GM21423 (cell line): ENCODE measurements at regions not wholly inside any gene's neighbourhood (a gene's known extent, or its start where the extent isn't known, plus 50 kb on each side); places are given as distances from the start of the nearest gene placed in this dataset.
"Not testable (repeated sequence)": the region's sequence is repeated elsewhere in the genome, so short reads cannot be mapped to it uniquely, and the experiment has no call there.

Experiments
- ATAC-seq: cut with Tn5 transposase; IDR thresholded peaks from one replicate; pipeline ENCODE4 v1.9.1; 2021; ENCODE audit warnings: mild to moderate bottlenecking, moderate library complexity; ENCODE audit not compliant: unreplicated experiment

GRCh38 chr4:158053086-158053485 lies 119.7 kb downstream of the GASK1B start:
- ATAC-seq: no peak

- no peak for ATAC-seq
Measured at GRCh38 chr4:158051401-158052235, 121.2 kb downstream of the GASK1B start.

GRCh38 chr4:158050942-158051341 lies 121.9 kb downstream of the GASK1B start:
- no peak for ATAC-seq

GRCh38 chr4:158046345-158046744 lies 126.5 kb downstream of the GASK1B start:
- no peak for ATAC-seq

- no peak for ATAC-seq
Measured at GRCh38 chr4:158043971-158044618, 128.7 kb downstream of the GASK1B start.

GRCh38 chr4:158042591-158043030 lies 130.2 kb downstream of the GASK1B start:
- ATAC-seq: no peak

- no peak for ATAC-seq
Measured at GRCh38 chr4:158038718-158039117, 134.1 kb downstream of the GASK1B start.

GRCh38 chr4:158036998-158037397 lies 135.8 kb downstream of the GASK1B start:
- ATAC-seq: no peak

GRCh38 chr4:158035662-158036195 lies 137.1 kb downstream of the GASK1B start:
- no peak for ATAC-seq

GRCh38 chr4:158033416-158034120 lies 139.3 kb downstream of the GASK1B start:
- ATAC-seq: no peak

GRCh38 chr4:158032733-158033415 lies 140.0 kb downstream of the GASK1B start:
- no peak for ATAC-seq

- ATAC-seq: not testable (repeated sequence)
Measured at GRCh38 chr4:158028381-158028780, 144.4 kb downstream of the GASK1B start.

GRCh38 chr4:158025131-158025530 lies 147.7 kb downstream of the GASK1B start:
- no peak for ATAC-seq

GRCh38 chr4:158020734-158021346 lies 152.0 kb downstream of the GASK1B start:
- no peak for ATAC-seq

- ATAC-seq: no peak
Measured at GRCh38 chr4:158020176-158020575, 152.6 kb downstream of the GASK1B start.

- ATAC-seq: no peak
Measured at GRCh38 chr4:158018831-158019230, 154.0 kb downstream of the GASK1B start.

GRCh38 chr4:158018221-158018830 lies 154.5 kb downstream of the GASK1B start:
- no peak for ATAC-seq

GRCh38 chr4:158016511-158016910 lies 156.3 kb downstream of the GASK1B start:
- no peak for ATAC-seq

GRCh38 chr4:158015241-158015640 lies 157.6 kb downstream of the GASK1B start:
- ATAC-seq: no peak

- ATAC-seq: no peak
Measured at GRCh38 chr4:158013858-158014257, 159.0 kb downstream of the GASK1B start.
